T1000 (cell line): ENCODE measurements at regions not wholly inside any gene's neighbourhood (a gene's known extent, or its start where the extent isn't known, plus 50 kb on each side); places are given as distances from the start of the nearest gene placed in this dataset.
"Not testable (repeated sequence)": the region's sequence is repeated elsewhere in the genome, so short reads cannot be mapped to it uniquely, and the experiment has no call there.

Experiments used
- DNase-seq: peaks from one replicate; lab custom pipeline; 2025; ENCODE audit warnings: mixed read lengths; lab: John Stamatoyannopoulos, UW

DNA sequence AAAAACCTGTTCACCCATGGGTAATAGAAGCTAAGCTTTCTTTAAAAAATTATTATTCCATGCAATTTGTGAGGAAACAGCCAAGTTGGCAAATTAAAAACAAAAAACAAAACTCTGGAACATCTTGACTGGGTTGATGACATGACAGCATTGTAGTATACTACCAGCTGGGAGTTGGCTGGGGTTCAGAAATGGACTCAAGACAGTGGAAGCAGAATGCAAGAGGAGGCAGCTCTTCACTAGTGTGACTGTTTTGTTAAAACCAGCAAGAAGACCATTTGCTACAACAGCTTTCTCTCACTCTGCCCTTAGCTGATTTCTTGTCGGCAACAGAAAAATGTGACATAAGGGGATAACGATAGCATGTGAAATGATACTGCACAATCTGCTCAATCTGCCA, 1298.9 kb upstream of the ADGRL4 start:
- no peak for DNase-seq

GRCh38 chr1:80293818-80294217, 1287.3 kb upstream of the ADGRL4 start:
- no peak for DNase-seq

DNA sequence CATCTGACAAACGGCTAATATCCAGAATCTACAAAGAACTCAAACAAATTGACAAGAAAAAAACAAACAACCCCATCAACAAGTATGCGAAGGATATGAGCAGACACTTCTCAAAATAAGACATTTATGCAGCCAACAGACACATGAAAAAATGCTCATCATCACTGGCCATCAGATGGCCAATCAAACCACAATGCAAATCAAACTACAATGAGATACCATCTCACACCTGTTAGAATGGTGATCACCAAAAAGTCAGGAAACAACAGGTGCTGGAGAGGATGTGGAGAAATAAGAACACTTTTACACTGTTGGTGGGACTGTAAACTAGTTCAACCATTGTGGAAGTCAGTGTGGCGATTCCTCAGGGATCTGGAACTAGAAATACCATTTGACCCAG, 1282.2 kb upstream of the ADGRL4 start:
- not testable (repeated sequence) for DNase-seq

DNA sequence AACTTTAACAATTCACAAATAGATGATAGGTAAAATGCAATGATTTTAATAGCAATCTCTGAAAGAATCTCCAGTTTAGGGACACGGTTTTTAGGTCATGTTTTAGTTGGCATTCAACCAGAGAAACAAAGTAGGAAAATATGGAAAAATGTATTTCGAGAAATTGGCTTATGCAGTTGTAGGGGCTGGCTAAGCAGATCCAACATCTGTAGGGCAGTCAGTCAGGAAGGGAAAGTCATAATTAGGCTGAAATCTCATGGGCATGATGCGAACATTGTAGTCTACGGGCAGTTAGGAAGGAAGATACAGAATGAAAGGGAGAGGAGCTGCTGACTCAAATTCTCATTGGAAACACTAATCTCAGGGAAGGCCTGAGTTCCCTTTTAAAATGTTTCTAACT, 1276.0 kb upstream of the ADGRL4 start:
- no peak for DNase-seq

DNA sequence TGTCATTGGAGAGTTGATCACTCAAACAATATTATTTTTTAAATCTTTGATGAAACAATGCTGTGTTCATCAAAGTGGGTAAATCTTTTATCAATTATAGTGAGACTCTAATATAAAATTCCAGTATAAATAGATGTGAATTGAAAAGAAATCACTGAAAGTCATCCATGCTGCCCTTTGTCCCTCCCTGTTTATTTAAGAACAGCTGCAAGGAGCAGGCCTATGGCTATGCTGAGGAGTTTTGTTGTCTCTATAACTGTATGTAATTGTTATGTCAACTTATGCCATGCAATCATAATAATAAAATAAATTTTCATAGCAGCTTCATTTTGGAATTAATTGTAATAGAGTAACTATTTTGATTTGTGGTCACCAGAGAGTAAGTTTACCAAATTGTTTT, 1272.4 kb upstream of the ADGRL4 start:
- DNase-seq: no peak

- DNase-seq: no peak
Observed at GRCh38 chr1:80274256-80274655, 1267.7 kb upstream of the ADGRL4 start.

DNA sequence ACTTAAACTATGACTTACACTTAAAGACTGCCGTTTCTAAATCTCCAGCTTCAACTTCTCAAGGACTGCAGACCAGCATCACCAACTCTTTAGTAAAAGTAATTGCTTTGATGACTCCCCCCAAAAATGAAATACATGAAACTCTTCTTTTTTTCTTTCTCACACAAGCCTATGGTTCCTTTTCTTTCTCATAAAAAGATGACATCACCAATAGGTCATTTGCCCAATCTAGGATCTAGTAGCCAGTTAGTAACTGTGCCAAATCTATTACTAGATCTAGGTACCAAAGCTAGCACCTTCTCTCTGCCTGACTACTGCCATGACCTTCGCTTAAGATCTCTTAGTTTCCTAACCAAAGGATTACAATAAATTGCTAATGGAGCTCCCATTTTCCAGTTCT, 1266.0 kb upstream of the ADGRL4 start:
- no peak for DNase-seq

DNA sequence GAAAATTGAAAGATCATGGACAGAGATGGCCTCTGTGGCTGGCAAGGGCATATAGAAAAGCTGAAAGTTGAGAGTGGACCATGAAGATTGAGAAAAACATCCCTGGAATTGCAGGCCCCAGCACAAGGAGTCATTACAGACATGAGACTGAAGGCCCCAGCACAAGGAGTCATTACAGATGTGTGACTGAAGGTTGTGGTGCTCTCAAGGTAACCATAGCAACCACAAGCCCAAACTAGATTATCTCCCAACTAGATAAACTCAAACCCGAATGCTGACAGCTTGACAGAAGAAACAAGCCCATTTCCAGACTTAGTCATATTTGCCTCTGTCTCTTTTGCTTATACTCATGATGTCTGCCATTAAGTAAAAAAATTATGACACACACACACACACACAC, 1252.1 kb upstream of the ADGRL4 start:
- DNase-seq: no peak

DNA sequence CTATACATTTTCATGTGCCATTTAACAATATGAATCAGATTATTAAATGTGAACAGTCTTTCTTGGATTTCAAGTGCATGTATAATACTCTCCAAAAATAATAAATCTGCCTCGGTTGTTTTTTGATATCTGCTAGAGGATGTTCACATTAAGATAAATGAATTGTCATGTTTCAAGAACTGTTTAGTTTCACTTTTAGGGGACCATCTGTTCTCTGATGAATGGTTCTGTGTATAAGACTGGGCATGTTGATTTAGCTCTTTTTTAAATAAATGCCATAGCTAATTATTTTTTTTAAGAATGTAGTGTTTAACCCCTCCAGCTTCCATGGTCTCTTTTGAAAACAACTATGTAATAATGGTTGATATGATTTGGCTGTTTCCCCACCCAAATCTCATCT, 1245.1 kb upstream of the ADGRL4 start:
- DNase-seq: no peak

- no peak for DNase-seq
Observed at GRCh38 chr1:80251171-80251570, 1244.6 kb upstream of the ADGRL4 start.

DNA sequence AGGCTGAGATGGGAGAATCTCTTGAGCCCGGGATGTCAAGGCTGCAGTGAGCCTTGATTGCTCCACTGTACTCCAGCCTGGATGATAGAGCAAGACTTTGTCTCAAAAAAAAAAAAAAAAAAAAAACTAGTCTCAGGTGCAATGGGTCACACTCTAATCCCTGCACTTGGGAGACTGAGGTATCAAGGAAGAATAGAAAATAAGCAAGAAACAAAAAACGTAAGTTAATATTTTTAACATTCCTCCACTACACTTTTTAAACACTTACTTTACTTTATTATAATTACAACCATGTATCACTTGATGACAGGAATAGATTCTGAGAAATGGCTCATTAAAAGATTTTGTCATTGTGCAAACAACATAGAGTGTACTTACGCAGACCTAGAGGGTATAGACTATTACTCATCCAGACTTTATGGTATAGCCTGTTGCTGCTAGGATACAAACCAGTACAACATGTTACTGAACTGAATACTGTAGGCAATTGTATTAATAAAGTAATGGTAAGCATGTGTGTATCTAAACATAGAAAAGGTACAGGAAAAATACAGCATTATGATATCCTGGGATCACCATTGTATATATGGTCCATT, 1244.1 kb upstream of the ADGRL4 start:
- DNase-seq: no peak

DNA sequence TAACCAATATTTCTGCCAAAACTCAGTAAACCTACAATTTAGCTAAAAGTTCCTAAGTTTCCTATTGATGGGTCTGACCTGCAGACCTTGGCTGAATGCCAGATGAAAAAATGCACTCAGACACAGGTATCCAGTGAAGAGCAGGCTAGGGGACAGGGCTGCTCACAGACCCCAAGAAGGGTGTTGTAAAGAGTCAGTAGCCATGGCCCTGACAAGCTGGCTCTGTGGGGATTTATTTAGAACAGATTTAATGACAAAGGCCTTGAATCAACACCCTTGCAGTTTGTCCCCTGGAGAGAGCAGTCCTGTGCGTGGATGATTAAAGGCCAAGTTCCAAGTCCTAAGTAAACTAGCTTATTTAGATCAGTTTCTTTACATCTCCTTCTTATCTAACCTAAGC, 1243.2 kb upstream of the ADGRL4 start:
- no peak for DNase-seq

GRCh38 chr1:80248886-80249285, 1242.4 kb upstream of the ADGRL4 start:
- no peak for DNase-seq

GRCh38 chr1:80245813-80246212, 1239.3 kb upstream of the ADGRL4 start:
- DNase-seq: no peak

GRCh38 chr1:80244372-80244771, 1237.8 kb upstream of the ADGRL4 start:
- no peak for DNase-seq

DNA sequence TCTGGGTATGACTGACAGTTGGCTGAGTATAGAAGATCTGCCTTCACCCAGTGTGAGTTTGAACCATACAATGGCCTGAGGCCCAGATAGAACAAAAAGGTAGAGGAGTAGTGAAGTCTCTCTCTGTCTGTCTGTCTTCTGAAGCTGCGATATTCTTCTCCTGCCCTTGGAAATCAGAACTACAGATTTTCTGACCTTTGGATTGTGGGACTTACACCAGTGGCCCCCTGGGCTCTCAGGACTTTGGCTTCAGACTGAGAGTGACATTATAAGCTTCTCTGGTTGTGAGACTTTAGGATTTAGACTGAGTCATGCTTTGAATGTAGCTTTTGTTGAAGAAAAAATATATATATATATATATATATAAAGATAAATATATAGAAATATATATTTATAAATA, 1235.0 kb upstream of the ADGRL4 start:
- DNase-seq: no peak

DNA sequence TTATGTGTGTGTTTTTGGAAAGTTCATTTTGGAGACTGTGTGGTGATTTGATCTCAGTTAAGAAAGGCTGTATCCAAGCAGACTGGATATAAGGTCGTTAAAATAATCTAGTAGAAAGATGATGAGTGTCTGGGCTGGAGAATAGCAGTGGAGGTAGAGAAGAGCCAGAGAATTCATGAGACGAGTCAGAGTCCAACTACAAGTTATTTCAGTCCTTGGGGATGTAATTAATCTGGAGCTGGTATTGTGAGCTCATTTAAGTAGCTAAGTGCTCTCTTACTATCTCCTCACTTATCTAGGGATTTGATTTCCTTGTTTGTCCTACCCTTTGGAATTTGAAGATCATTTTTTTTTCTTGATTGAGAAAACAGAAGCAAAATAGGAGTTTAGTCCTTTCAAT, 1219.0 kb upstream of the ADGRL4 start:
- DNase-seq: no peak

- no peak for DNase-seq
Observed at GRCh38 chr1:80221319-80221718, 1214.8 kb upstream of the ADGRL4 start.

- no peak for DNase-seq
Observed at GRCh38 chr1:80218112-80218511, 1211.6 kb upstream of the ADGRL4 start.

DNA sequence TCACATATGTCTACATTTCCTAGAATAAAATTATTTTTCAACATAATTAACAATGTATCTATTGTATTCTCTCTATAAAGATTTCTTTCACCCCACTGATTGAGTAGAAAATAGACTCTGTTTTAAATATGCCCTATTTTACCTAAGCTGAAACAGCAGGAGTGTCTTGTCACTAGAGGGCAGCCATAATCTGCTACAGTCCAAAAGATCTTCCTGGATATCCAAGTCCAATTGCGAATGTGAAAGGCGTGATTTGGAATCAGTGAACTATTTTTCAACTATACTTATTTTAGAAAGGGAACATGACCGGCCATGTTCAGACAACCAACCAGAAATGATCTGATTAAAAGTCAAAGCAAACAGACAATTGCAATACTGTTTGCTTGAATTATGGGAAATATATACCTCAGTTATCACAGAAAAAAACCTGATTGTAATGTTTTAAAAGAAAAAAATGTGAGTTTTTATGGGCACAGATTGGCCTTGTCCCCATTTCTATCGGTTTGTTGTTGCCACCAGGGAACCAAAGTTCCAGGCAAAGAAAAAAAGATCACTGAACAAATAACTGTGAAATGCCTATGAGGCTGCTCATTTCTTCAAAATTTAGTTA, 1211.0 kb upstream of the ADGRL4 start:
- no peak for DNase-seq

- DNase-seq: no peak
Observed at GRCh38 chr1:80214888-80215540, 1208.5 kb upstream of the ADGRL4 start.

DNA sequence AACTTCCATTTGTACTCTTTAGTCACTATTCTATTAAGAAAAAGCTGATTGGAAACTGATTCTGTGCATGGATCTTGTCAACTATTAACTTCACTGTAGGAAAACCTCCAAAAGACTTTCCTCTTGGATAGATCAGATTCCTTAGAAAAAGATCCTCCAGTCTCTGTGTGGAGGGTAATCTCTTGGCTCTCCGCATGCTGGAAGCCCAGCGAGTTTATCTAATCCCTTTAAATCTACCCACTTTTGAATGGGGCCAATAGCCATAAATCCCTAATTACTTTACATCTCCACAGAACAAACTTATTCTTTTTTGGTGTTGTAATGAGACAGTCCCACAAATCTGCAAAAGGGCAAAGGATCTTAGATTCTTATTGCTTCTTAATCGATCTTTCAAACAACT, 1206.4 kb upstream of the ADGRL4 start:
- DNase-seq: no peak

GRCh38 chr1:80211691-80212380, 1205.3 kb upstream of the ADGRL4 start:
- DNase-seq: no peak
